Bronchial epithelial cell (primary cell): ENCODE measurements at regions not wholly inside any gene's neighbourhood (a gene's known extent, or its start where the extent isn't known, plus 50 kb on each side); places are given as distances from the start of the nearest gene placed in this dataset.
A peak's percentile ranks its signal among the peaks of the same experiment; 100 is the strongest.

Source experiments
- DNase-seq: peaks from one replicate; pipeline ENCODE4 v3.0.0-alpha.2; 2010; ENCODE audit warnings: low read depth
- FAIRE-seq: peaks from 2 replicates; lab custom pipeline; 2011; peaks lifted over from hg19 to GRCh38; lab: Jason Lieb, UNC
- H3K27me3 ChIP-seq: 2 replicates; pipeline ENCODE4 v1.5.1; 2011; ENCODE audit warnings: low read length; ENCODE audit not compliant: control insufficient read depth, insufficient read depth
- H3K36me3 ChIP-seq: 2 replicates; pipeline ENCODE4 v1.5.1; 2011; ENCODE audit warnings: low read length; ENCODE audit not compliant: control insufficient read depth, insufficient read depth
- H3K4me3 ChIP-seq: 2 replicates; pipeline ENCODE4 v1.5.1; 2011; ENCODE audit warnings: mild to moderate bottlenecking, low read depth, low read length, control low read depth
- TF ChIP-seq, protein P1 (sequence below): IDR thresholded peaks from 2 replicates; pipeline ENCODE4 v1.5.1; 2011; ENCODE audit warnings: mild to moderate bottlenecking, moderate library complexity, low read length, control low read depth, inconsistent platforms; ENCODE audit not compliant: insufficient read depth, severe bottlenecking

GRCh38 chr4:111919639-111920038, 225.6 kb upstream of the FAM241A start:
- TF ChIP-seq, protein P1, sequence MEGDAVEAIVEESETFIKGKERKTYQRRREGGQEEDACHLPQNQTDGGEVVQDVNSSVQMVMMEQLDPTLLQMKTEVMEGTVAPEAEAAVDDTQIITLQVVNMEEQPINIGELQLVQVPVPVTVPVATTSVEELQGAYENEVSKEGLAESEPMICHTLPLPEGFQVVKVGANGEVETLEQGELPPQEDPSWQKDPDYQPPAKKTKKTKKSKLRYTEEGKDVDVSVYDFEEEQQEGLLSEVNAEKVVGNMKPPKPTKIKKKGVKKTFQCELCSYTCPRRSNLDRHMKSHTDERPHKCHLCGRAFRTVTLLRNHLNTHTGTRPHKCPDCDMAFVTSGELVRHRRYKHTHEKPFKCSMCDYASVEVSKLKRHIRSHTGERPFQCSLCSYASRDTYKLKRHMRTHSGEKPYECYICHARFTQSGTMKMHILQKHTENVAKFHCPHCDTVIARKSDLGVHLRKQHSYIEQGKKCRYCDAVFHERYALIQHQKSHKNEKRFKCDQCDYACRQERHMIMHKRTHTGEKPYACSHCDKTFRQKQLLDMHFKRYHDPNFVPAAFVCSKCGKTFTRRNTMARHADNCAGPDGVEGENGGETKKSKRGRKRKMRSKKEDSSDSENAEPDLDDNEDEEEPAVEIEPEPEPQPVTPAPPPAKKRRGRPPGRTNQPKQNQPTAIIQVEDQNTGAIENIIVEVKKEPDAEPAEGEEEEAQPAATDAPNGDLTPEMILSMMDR: no peak
- DNase-seq (no peak), FAIRE-seq (no peak)
- Histone ChIP-seq H3K4me3 (no peak overlapping the region), H3K36me3 (no peaks in the 10 kb centered on the region), H3K27me3 (no peaks in the 10 kb centered on the region)

- no peak for DNase-seq
- no peak for FAIRE-seq
- Histone ChIP-seq H3K27me3 (no peaks in the 10 kb centered on the region), H3K4me3 (no peak overlapping the region), H3K36me3 (no peaks in the 10 kb centered on the region)
- TF ChIP-seq, protein P1: no peak
These were observed 223.5 kb upstream of the FAM241A start for GRCh38 chr4:111921714-111922113.

DNA sequence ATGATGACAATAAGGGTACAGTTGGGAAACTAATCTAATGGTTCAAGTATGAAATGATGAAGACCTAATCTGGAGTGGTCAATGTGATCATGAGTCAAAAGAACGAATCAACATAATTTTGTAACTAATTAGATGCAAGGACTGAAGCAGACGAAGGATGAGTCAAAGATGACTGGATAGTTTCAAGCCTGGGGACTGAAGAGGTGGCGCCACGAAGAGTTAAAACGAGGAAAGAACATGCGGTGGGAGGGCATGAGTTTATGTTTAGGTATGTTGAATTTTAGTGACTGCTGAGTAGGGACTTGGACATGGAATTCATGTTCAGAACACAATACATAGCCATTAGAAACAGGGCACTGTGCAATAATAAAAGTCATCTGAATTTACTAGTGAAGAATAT, 221.5 kb upstream of the FAM241A start:
- H3K36me3 ChIP-seq: no peaks in the 10 kb centered on the region
- no peaks in the 10 kb centered on the region for H3K27me3 ChIP-seq
- FAIRE-seq (no peak), DNase-seq (peak; percentile 54)
- TF ChIP-seq, protein P1: no peak
- no peak overlapping the region for H3K4me3 ChIP-seq

DNA sequence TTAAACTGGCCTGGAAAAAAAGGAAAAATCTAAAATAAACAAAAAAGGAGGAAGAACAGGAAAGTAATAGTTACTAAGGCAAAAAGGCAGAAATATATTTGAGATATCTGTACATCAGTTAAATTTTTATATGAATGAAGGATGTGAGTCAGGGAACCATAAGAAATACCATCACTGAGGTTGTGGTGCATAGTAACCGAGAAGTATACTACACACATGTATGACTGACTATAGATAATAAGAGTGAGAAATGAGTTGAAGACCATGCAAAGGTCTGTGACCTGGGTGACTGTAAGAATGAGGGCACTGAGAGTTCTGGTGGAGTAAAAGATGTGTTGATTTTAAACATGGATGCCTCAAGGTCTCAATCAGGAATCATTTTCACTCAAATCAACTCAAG, 220.6 kb upstream of the FAM241A start:
- no peak for DNase-seq
- Histone ChIP-seq H3K4me3 (no peak overlapping the region), H3K36me3 (no peaks in the 10 kb centered on the region), H3K27me3 (no peaks in the 10 kb centered on the region)
- TF ChIP-seq, protein P1: no peak
- no peak for FAIRE-seq

DNA sequence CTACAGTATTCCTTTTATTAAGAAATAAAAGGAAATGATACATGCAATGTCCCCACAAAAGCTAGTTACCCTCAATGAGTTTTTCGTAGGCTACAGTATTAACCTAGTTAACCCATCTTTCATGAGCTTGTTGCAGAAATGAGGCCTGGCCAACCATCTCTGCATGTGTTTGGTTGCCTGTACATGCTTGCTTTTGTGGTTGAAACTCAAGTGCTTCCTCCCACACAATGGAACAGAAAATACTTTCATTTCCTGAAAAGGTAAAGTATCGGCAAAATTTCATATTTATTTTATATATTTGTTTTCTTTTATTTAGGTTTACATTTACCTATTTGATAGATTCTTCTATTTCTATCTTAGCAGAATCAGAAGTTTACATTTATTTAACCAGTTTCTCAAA, 214.6 kb upstream of the FAM241A start:
- H3K36me3 ChIP-seq: no peaks in the 10 kb centered on the region
- no peak overlapping the region for H3K4me3 ChIP-seq
- TF ChIP-seq, protein P1: no peak
- H3K27me3 ChIP-seq: no peaks in the 10 kb centered on the region
- FAIRE-seq (no peak), DNase-seq (peak; percentile 73)

DNA sequence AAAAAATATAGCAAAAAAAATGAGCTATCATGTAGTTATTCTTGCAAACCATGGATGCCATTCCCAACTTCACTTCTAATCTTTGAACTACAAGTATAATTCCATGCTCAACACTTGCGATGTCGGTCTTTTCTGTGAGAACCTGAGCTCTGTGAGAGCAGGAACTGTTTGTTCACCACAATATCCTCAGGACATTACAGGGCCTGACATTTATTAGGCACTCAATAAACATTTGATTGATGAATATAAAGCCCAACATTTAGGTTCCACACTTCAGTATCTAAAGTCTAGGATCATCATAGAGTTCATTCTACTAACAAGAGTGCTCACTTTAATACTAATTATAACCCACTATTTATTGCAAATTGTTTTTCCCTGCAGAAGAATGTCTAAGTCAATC, 211.6 kb upstream of the FAM241A start:
- TF ChIP-seq, protein P1: no peak
- Histone ChIP-seq H3K4me3 (no peak overlapping the region), H3K27me3 (no peaks in the 10 kb centered on the region), H3K36me3 (no peaks in the 10 kb centered on the region)
- no peak for FAIRE-seq
- no peak for DNase-seq
